ENCODE measurements at regions not wholly inside any gene's neighbourhood (a gene's known extent, or its start where the extent isn't known, plus 50 kb on each side); places are given as distances from the start of the nearest gene placed in this dataset.

DNA sequence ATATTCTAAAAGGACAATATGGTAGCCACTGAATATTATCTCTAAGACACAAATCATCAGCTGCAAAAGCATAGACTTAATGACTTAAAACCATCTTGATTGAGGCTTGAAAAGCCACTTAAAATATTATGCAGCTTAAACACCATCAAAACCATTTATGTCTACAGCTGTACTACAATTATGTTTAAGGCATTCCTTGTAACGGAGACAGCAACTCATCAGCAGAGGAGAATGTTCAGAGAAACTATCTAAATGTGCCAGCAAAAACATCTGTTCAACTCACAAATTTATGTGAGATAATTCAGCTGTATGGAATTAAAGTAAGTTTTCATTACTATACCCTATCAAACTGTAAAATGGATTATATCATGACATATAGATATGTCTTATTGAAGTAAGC, 147.9 kb upstream of the CTSO start:
- no peaks in the 10 kb centered on the region for H3K9me2 ChIP-seq (ENCODE audit: insufficient read depth)
- Mint-ChIP-seq H3K9me3 (no peaks in the 10 kb centered on the region), H3K4me1 (peaks cover 4% of the 10 kb centered on the region; the same call in 2 of the 3 replicates), H3K27ac (no peak overlapping the region), H3K27me3 (ENCODE audit: insufficient read depth, low read depth, poor library complexity) (no peaks in the 10 kb centered on the region), H3K4me3 (no peak overlapping the region), H3K36me3 (ENCODE audit: low read depth) (no peaks in the 10 kb centered on the region)
- TF ChIP-seq ETS1 (IDR thresholded peaks at IDR 0.05) (no peak), ZNF114 (CRISPR knock-in tag; IDR thresholded peaks at IDR 0.05) (no peak), REST (IDR thresholded peaks at IDR 0.05; ENCODE audit: unreplicated experiment) (no peak), ZNF462 (CRISPR knock-in tag; IDR thresholded peaks at IDR 0.05) (no peak), CREB1 (CRISPR knock-in tag; IDR thresholded peaks at IDR 0.05; ENCODE audit: low read depth) (no peak), NANOG (IDR thresholded peaks at IDR 0.05; ENCODE audit: borderline replicate concordance) (no peak), ZNF331 (CRISPR knock-in tag; IDR thresholded peaks at IDR 0.05; ENCODE audit: low read depth) (no peak), POLR2AphosphoS5 (IDR thresholded peaks at IDR 0.05; ENCODE audit: low read depth) (no peak), EZH2phosphoT487 (IDR thresholded peaks at IDR 0.05; ENCODE audit: unreplicated experiment) (no peak)
- TF ChIP-seq, protein P1, sequence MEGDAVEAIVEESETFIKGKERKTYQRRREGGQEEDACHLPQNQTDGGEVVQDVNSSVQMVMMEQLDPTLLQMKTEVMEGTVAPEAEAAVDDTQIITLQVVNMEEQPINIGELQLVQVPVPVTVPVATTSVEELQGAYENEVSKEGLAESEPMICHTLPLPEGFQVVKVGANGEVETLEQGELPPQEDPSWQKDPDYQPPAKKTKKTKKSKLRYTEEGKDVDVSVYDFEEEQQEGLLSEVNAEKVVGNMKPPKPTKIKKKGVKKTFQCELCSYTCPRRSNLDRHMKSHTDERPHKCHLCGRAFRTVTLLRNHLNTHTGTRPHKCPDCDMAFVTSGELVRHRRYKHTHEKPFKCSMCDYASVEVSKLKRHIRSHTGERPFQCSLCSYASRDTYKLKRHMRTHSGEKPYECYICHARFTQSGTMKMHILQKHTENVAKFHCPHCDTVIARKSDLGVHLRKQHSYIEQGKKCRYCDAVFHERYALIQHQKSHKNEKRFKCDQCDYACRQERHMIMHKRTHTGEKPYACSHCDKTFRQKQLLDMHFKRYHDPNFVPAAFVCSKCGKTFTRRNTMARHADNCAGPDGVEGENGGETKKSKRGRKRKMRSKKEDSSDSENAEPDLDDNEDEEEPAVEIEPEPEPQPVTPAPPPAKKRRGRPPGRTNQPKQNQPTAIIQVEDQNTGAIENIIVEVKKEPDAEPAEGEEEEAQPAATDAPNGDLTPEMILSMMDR (conservative IDR thresholded peaks at IDR 0.05; ENCODE audit: low read depth in 2 of 2), result no peak
- no peak overlapping the region for H3K4me3 ChIP-seq
- no peaks in the 10 kb centered on the region for H3K4me1 ChIP-seq (ENCODE audit: insufficient read depth)
- no peaks in the 10 kb centered on the region for H3F3A ChIP-seq (replicated peaks; ENCODE audit: low read depth)
- no peaks in the 10 kb centered on the region for H4K20me1 ChIP-seq (replicated peaks; ENCODE audit: insufficient read depth)
- no peak overlapping the region for H3K27ac ChIP-seq (ENCODE audit: low read depth)
- DNase-seq (ENCODE audit: low spot score) (no peak), ATAC-seq (no peak)
- no peaks in the 10 kb centered on the region for H3K27me3 ChIP-seq (ENCODE audit: insufficient read depth)
- H3K4me2 ChIP-seq, result no peak overlapping the region
- no peaks in the 10 kb centered on the region for H3K79me2 ChIP-seq (replicated peaks; ENCODE audit: insufficient read depth)
- H3K36me3 ChIP-seq (ENCODE audit: insufficient read depth), result no peaks in the 10 kb centered on the region
- no peak overlapping the region for H2AFZ ChIP-seq

Measured in GM23338 (cell line).